Endodermal cell (in vitro differentiated cells): ENCODE measurements at regions not wholly inside any gene's neighbourhood (a gene's known extent, or its start where the extent isn't known, plus 50 kb on each side); places are given as distances from the start of the nearest gene placed in this dataset.

Experiments used
- DNase-seq: peaks from one replicate; pipeline ENCODE4 v3.0.0-alpha.2; 2017
- H3K27ac ChIP-seq: 2 replicates; pipeline ENCODE4 v1.5.1; 2013; ENCODE audit warnings: mild to moderate bottlenecking, low read depth, low read length, moderate library complexity
- H3K27me3 ChIP-seq: 2 replicates; pipeline ENCODE4 v1.6.1; 2013; ENCODE audit warnings: mild to moderate bottlenecking, low read length, moderate library complexity; ENCODE audit not compliant: insufficient read depth, control insufficient read depth, poor library complexity, severe bottlenecking
- H3K36me3 ChIP-seq: 2 replicates; pipeline ENCODE4 v1.7.0; 2013; ENCODE audit warnings: mild to moderate bottlenecking, low read length, moderate library complexity; ENCODE audit not compliant: control insufficient read depth, insufficient read depth
- H3K4me1 ChIP-seq: one replicate; pipeline ENCODE4 v1.7.0; 2013; ENCODE audit warnings: low read length; ENCODE audit not compliant: control insufficient read depth, insufficient read depth
- H3K4me3 ChIP-seq: 2 replicates; pipeline ENCODE4 v1.5.1; 2013; ENCODE audit warnings: mild to moderate bottlenecking, low read length, moderate library complexity
- H3K9ac ChIP-seq: 2 replicates; pipeline ENCODE4 v1.6.1; 2013; ENCODE audit warnings: mild to moderate bottlenecking, low read length, moderate library complexity; ENCODE audit not compliant: poor library complexity, severe bottlenecking; ENCODE audit errors: extremely low read depth
- H3K9me3 ChIP-seq: 2 replicates; pipeline ENCODE4 v1.6.1; 2013; ENCODE audit warnings: mild to moderate bottlenecking, low read length, moderate library complexity; ENCODE audit not compliant: control insufficient read depth
- H3K27ac Mint-ChIP-seq: 2 replicates; pipeline ENCODE4 v1.8.0; 2020; ENCODE audit warnings: mixed read lengths
- H3K27me3 Mint-ChIP-seq: 2 replicates; pipeline ENCODE4 v1.8.0; 2021; ENCODE audit warnings: mild to moderate bottlenecking, mixed read lengths; ENCODE audit not compliant: insufficient read depth
- H3K36me3 Mint-ChIP-seq: 2 replicates; pipeline ENCODE4 v1.8.0; 2020; ENCODE audit warnings: low read depth, mixed read lengths
- H3K4me1 Mint-ChIP-seq: 2 replicates; pipeline ENCODE4 v1.8.0; 2020; ENCODE audit warnings: mixed read lengths
- H3K4me3 Mint-ChIP-seq: 2 replicates; pipeline ENCODE4 v1.8.0; 2020; ENCODE audit warnings: mild to moderate bottlenecking, moderate library complexity, mixed read lengths
- H3K9me3 Mint-ChIP-seq: 2 replicates; pipeline ENCODE4 v1.8.0; 2020; ENCODE audit warnings: mild to moderate bottlenecking, mixed read lengths
- WGBS, 2 experiments: methylation state at CpG; one replicate each; pipeline versions ENCODE4 v1.1.5 to v1.1.7; 2013; ENCODE audit warnings: missing lambda C conversion rate in 2 of 2, mixed read lengths in 1 of 2; ENCODE audit not compliant: insufficient coverage in 1 of 2, insufficient read length in 1 of 2; 5-methylcytosine and 5-hydroxymethylcytosine counted together
- TF ChIP-seq, protein P1 (sequence below): fragments of 200-600 bp; sonication (generic); conservative IDR thresholded peaks from 2 replicates; pipeline ENCODE4 v1.5.0; 2021; ENCODE audit warnings: antibody characterized with exemption, mild to moderate bottlenecking

DNA sequence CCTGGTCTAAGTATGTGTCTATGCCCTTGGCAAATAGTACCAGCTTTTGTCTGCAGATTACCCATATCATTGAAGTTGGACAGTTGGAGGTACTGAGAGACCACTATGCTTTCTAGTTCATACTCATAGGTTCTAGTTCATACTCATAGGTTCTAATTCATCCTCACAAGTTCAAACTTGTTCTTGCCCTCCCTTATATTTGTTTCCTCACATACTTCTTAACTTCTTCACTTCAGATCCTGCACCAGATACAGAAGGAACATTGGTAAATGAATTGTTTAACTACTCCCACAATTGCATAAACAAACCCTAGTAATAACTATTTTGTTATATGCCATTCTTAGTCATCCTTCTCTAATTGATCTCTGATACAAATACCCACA is 172.2 kb downstream of the SLITRK1 start:
- TF ChIP-seq, protein P1, sequence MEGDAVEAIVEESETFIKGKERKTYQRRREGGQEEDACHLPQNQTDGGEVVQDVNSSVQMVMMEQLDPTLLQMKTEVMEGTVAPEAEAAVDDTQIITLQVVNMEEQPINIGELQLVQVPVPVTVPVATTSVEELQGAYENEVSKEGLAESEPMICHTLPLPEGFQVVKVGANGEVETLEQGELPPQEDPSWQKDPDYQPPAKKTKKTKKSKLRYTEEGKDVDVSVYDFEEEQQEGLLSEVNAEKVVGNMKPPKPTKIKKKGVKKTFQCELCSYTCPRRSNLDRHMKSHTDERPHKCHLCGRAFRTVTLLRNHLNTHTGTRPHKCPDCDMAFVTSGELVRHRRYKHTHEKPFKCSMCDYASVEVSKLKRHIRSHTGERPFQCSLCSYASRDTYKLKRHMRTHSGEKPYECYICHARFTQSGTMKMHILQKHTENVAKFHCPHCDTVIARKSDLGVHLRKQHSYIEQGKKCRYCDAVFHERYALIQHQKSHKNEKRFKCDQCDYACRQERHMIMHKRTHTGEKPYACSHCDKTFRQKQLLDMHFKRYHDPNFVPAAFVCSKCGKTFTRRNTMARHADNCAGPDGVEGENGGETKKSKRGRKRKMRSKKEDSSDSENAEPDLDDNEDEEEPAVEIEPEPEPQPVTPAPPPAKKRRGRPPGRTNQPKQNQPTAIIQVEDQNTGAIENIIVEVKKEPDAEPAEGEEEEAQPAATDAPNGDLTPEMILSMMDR = no peak
- Mint-ChIP-seq H3K4me1 (no peaks in the 10 kb centered on the region), H3K36me3 (no peaks in the 10 kb centered on the region), H3K27ac (no peak overlapping the region), H3K27me3 (no peaks in the 10 kb centered on the region), H3K9me3 (no peaks in the 10 kb centered on the region), H3K4me3 (no peak overlapping the region)
- no peak for DNase-seq
- Histone ChIP-seq H3K36me3 (no peaks in the 10 kb centered on the region), H3K9me3 (no peaks in the 10 kb centered on the region), H3K27me3 (no peaks in the 10 kb centered on the region), H3K4me1 (no peaks in the 10 kb centered on the region), H3K4me3 (no peak overlapping the region), H3K27ac (no peak overlapping the region), H3K9ac (no peak overlapping the region)

DNA sequence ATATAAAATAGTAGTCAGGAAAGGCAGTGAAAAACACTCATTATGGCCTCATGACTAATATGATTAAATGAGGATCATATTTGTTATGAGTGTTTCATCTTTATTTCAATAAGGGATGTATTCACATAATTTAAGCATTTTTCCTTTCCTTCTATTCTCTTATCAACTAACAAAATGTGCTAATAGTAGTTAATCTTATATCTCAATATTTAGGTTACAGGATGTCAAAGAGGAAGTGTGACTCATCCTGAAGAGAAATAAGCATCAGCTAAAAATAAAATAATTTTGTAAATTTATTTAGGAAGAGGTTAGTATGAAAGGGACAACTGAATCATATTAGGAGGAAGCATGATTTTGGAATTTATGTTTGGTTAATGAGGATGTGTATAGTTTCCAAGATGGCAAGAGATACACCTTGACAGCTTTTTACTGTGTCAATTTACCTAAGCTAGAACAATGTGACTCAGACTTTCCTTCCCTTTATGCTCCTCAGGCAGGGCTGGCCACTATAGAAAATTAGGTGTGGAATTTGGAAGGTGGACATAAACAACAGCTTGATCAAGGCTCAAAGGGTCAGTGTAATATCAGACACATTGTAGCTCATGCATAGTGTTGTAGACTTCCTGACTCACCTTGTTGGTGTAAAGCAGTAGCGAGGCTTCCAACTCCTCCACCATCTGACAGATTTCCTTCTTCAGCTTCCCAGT is 172.7 kb downstream of the SLITRK1 start:
- Mint-ChIP-seq H3K27ac (no peak overlapping the region), H3K27me3 (no peaks in the 10 kb centered on the region), H3K9me3 (no peaks in the 10 kb centered on the region), H3K36me3 (no peaks in the 10 kb centered on the region), H3K4me1 (no peaks in the 10 kb centered on the region), H3K4me3 (no peak overlapping the region)
- 91% methylated on average over 1 of the region's 1 CpG; no CpG with 5 or more reads in 1 of the 2 experiments for WGBS, 2 experiments
- Histone ChIP-seq H3K9me3 (no peaks in the 10 kb centered on the region), H3K4me3 (no peak overlapping the region), H3K9ac (no peak overlapping the region), H3K4me1 (no peaks in the 10 kb centered on the region), H3K27me3 (no peaks in the 10 kb centered on the region), H3K27ac (no peak overlapping the region), H3K36me3 (no peaks in the 10 kb centered on the region)
- no peak for DNase-seq
- TF ChIP-seq, protein P1 = no peak

- WGBS, 2 experiments = 96 to 100% methylated on average over 1 of the region's 1 CpG
- H3K27me3 ChIP-seq = no peaks in the 10 kb centered on the region
- H3K4me3 Mint-ChIP-seq = no peak overlapping the region
- H3K27ac Mint-ChIP-seq = no peak overlapping the region
- no peak for DNase-seq
- no peaks in the 10 kb centered on the region for H3K36me3 ChIP-seq
- H3K27me3 Mint-ChIP-seq = no peaks in the 10 kb centered on the region
- TF ChIP-seq, protein P1 = no peak
- H3K36me3 Mint-ChIP-seq = no peaks in the 10 kb centered on the region
- H3K9me3 ChIP-seq = no peaks in the 10 kb centered on the region
- H3K9me3 Mint-ChIP-seq = no peaks in the 10 kb centered on the region
- H3K4me1 ChIP-seq = no peaks in the 10 kb centered on the region
- no peaks in the 10 kb centered on the region for H3K4me1 Mint-ChIP-seq
- H3K9ac ChIP-seq = no peak overlapping the region
- no peak overlapping the region for H3K4me3 ChIP-seq
- no peak overlapping the region for H3K27ac ChIP-seq
These were observed 180.3 kb downstream of the SLITRK1 start for GRCh38 chr13:83702021-83702420.
